OCI-LY7 (cell line): ENCODE measurements at regions not wholly inside any gene's neighbourhood (a gene's known extent, or its start where the extent isn't known, plus 50 kb on each side); places are given as distances from the start of the nearest gene placed in this dataset.

Experiments
- EZH2phosphoT487 ChIP-seq: fragments of 200-600 bp; sonication (generic); IDR thresholded peaks from 2 replicates; pipeline ENCODE4 v1.6.1; 2018; ENCODE audit warnings: low read depth, borderline replicate concordance, mild to moderate bottlenecking, mixed run types, antibody characterized with exemption, low read length, moderate library complexity, mixed read lengths
- TF ChIP-seq, protein P1 (sequence below): fragments of 200-600 bp; sonication (generic); conservative IDR thresholded peaks from 2 replicates; pipeline ENCODE4 v1.5.1; 2014; ENCODE audit warnings: mild to moderate bottlenecking, antibody characterized with exemption, low read length, moderate library complexity, mixed read lengths

DNA sequence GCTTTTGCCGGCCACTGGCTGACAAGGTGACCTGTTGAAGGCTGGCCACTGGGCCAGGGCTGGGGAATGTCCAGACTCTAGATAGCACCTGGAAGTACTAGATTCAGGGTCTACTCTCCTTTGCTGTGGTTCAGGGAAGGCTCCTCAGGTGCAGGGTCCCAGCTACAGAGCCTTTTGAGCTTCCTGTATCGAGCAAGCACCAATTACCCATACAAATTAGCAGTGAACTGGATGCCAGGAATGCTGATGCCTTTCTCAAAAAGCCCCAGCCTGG lies 213.4 kb downstream of the CYP26B1 start:
- TF ChIP-seq, protein P1, sequence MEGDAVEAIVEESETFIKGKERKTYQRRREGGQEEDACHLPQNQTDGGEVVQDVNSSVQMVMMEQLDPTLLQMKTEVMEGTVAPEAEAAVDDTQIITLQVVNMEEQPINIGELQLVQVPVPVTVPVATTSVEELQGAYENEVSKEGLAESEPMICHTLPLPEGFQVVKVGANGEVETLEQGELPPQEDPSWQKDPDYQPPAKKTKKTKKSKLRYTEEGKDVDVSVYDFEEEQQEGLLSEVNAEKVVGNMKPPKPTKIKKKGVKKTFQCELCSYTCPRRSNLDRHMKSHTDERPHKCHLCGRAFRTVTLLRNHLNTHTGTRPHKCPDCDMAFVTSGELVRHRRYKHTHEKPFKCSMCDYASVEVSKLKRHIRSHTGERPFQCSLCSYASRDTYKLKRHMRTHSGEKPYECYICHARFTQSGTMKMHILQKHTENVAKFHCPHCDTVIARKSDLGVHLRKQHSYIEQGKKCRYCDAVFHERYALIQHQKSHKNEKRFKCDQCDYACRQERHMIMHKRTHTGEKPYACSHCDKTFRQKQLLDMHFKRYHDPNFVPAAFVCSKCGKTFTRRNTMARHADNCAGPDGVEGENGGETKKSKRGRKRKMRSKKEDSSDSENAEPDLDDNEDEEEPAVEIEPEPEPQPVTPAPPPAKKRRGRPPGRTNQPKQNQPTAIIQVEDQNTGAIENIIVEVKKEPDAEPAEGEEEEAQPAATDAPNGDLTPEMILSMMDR: no peak
- no peak for TF ChIP-seq EZH2phosphoT487
